ENCODE measurements at regions not wholly inside any gene's neighbourhood (a gene's known extent, or its start where the extent isn't known, plus 50 kb on each side); places are given as distances from the start of the nearest gene placed in this dataset.

- no peak for DNase-seq
These were observed 277.0 kb downstream of the CDH2 start for GRCh38 chr18:27899893-27900292.

DNA sequence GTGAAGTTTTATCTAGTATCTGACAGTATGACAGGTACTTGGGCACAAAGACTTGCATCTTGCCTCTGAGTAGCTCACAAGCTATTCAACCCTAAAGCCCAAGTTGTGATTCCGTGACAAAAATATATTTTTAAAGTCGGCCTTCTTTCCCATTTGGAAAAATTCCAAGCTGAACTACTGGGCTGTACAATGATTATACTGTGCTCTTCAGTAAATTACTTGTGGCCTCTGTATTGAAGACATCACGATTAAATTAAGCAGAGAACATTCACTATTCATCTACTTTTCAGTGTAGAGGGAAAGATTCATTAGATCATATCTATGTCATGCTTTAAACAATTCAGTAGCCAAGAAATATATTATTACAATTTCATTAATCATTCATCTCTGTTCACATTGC is 282.2 kb downstream of the CDH2 start:
- no peak for DNase-seq

DNA sequence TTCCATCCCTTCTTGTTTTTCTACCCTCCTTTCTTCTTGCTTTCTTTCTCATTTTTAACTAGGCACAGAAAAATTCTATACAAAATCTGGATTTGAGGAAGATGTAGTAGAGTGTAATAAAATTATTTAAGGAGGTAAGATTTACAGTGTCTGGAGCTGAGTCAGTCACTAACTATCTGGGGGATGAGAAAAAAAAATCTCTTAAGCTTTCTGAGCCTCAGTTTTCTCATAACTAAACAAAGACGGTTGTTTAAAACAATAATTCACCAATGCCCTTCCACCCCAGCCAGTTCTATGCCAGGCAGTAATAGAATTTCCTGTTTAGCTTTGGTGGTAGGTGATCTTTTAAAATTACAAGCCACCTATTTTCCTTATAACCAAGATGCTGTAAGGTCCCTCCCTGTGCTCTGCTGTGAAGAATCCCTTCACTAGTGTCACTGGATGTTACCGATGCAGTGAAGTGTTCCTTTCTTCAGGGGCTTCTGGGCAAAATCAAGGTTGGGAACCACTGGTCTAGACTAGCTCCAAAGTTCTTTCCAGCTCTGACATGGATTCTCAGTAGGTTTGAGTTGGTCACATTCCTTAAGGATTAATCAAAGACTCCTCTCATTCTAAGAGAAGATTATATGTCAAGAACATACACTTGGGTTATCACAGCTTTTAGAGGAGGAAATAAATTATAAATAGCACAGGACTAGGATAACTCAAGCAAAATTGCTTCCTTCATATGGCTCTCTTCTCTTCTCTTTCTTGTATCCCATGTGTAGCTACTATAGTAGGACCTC is 289.0 kb downstream of the CDH2 start:
- DNase-seq = no peak

DNA sequence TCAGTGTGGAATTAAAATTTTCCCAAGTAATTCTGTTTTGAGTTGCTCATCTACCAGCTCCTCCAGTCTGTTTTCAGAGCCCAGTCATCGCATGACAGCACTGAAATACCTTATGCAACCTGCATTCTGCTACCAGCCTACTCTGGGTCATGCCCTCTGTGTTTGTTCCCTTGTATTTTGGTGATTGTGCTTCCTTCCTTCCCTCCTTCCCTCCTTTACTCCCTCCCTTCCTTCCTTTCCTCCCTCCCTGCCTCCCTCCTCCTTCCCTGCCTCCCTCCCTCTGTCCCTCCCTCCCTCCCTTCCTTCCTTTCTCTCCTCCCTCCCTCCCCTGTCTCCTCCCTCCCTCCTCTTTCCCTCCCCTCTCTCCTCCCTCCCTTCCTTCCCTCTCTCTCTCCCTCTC is 289.6 kb downstream of the CDH2 start:
- DNase-seq = no peak

GRCh38 chr18:27879540-27879939 is 297.4 kb downstream of the CDH2 start:
- DNase-seq = no peak

DNA sequence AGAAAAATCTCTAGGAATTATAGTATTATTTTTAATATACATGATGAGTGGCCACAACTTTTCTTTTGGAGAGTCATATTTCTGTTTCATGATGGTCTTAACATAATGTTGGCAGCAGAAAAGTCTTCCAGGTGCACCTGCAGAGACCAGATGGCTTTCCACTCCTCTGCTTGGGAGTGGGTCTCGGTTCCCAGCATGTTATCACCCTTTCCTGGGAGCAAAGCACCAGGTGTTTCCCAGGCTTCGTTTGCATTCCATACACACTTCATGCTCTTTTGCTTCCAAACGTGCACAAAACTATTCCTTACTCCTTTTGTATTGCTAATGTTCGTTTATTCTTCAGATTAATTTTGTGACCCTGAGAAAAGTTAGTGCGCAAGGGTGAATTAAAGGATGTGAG is 305.2 kb downstream of the CDH2 start:
- DNase-seq = no peak

DNA sequence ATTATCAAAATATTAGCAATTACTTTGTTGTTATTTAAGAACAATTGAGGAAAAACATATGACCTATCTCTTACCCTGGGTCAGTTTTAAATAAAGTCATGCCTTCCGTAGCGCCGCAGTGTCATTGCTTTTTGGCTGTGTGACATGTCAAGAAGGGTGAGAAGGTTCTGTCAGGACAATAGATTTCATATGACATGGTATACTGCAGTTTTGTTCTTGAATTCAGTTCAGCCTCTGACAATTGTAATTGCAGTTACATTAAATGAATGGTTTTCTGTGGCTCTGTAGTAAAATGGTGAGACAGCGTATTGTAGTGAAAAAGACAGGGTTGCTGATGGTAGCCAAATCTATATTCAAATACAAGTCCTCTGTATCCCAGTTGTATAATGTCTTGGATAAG is 307.2 kb downstream of the CDH2 start:
- DNase-seq = no peak

DNA sequence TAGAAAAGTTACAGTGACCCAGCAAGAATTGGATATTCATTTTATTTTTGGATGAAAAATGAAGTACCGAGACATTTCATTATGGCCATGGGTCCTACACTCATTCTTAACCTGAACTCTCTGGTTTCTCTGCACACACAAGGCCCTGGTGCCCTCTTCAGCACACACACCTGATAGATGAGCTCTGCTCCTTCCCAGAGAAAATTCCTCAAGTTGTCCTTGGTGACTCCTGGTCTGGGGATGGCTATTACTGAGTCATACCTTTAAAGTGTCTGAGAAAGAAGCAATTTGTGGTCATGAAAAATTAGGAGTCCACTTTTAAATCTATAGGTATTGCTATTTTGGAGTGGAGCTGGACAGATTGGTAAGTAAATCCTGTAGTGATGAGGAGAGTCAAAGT is 311.5 kb downstream of the CDH2 start:
- DNase-seq = no peak

- DNase-seq = no peak
These were observed 313.0 kb downstream of the CDH2 start for GRCh38 chr18:27863780-27864430.

- no peak for DNase-seq
These were observed 314.8 kb downstream of the CDH2 start for GRCh38 chr18:27862041-27862682.

GRCh38 chr18:27861539-27861938 is 315.4 kb downstream of the CDH2 start:
- DNase-seq = no peak

DNA sequence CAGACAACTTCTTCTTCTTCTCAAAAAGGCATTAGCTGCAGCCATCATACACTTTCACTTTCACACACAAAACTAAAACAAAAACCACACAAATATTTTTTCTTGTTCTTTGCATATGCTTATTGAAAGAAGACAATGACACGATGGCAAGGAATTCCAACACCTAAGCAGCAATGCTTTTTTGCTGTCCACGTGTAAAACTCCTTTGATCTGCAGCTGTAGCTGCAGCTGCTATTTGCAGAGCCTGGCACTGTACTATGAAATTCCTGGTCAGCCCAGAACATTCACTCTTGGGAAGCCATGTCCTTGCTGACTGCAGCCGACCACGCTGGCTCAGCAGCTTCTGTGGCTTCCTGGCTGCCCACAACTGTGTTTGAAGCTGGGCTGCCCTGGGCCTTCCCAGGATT is 316.2 kb downstream of the CDH2 start:
- DNase-seq = no peak

DNA sequence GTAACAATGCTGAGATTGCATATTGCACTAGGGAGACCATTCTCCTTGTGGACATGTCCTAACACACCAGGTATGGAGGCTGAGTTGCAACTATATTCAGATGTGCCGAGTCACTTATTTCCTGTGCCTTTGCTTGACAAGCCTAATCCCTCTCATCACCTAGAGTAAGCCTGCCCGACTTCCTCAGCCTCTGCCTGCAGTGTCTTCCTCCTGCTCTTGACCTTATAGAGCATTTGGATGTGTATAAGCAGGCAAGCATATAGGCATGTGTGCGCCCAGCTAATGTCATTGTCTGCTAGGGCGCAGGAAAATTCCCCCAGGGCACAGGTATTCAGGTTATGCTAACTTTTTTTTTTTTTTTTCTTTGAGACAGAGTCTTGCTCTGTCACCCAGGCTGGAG is 316.9 kb downstream of the CDH2 start:
- DNase-seq = no peak

DNA sequence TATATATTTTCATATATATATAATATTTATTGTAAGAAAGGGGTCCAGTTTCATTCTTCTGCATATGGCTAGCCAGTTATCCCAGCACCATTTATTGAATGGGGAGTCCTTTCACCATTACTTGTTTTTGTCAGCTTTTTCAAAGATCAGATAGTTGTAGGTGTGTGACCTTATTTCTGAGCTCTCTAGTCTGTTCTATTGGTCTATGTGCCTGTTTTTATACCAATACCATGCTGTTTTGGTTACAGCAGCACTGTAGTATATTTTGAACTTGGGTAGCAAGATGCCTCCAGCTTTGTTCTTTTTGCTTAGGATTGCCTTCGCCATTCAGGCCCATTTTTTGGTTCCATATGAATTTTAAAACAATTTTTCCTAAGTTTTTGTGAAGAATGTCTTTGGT is 320.1 kb downstream of the CDH2 start:
- no peak for DNase-seq

DNA sequence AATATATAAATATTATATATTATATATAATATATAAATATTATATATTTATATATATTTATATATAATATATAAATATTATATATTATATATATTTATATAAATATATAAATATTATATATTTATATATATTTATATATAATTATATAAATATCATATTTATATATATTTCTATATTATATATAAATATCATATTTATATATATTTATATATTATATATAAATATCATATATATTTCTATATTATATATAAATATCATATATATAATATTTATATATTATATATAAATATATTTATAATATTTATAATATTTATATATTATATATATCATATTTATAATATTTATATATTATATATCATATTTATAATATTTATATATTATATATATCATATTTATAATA is 321.4 kb downstream of the CDH2 start:
- no peak for DNase-seq

GRCh38 chr18:27854631-27855030 is 322.3 kb downstream of the CDH2 start:
- DNase-seq = no peak

- DNase-seq = no peak
These were observed 328.6 kb downstream of the CDH2 start for GRCh38 chr18:27848336-27848735.

DNA sequence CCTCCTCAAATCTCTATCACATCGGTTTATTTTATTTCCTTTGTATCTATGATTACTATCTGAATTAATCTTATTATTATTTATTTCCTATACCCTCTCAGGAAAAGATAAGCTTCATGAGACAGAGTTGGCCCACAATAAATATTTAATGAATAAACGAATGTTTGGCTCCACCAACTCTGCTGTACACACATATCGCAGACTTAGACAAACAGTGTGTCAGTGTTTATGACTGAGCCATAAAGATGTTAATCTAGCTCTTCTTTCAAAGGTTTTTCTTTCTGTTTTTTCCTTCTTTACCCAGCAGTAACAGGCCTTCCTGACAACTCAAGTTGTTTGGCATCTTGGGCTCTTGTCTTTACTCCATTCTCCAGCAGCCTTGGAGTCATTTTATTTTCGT is 329.5 kb downstream of the CDH2 start:
- no peak for DNase-seq

GRCh38 chr18:27845897-27846296 is 331.0 kb downstream of the CDH2 start:
- no peak for DNase-seq

DNA sequence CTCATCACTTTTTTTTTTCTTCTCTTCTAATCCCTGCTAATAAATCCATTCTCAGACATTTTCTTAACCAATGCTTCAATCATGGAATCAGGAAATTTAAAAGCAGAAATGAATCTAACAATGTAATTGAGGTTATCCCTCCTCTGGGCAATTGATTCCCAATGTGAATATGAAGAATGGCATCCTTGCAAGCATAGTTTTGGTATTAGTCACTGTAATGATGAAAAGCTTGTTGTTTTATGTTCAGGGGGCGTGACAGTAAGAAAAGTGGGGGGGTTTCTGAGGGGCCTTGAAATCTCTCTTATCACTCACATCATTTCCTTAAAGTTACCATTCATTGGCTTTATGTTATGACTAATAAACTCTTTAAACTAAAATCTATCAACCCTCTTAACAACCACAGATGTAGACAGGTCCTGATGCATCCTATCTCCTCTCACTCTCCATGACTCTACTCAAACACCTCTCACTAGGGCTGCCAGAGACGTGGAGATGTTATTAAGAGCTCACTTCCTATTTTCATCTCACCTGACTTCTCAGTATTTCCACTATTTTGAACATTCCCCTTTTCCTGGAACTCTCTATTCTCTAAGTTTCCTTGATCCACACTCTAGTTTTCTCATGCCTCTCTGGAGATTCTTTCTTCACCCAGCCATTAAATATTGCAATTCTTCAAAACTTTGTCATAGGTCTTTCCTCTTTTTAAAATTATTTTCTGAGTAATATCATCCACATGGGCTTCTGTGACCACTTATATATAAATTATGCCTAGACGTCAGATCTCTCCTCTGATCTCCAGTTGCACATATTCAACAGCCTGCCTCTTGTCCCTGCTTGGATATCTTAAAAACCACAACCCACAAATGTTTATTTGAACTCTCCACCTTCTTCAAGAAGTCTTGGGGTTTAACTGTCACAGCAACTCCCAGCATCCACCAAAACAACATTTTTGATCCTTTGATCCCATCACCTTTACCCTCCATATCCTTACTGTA is 332.9 kb downstream of the CDH2 start:
- DNase-seq = no peak

DNA sequence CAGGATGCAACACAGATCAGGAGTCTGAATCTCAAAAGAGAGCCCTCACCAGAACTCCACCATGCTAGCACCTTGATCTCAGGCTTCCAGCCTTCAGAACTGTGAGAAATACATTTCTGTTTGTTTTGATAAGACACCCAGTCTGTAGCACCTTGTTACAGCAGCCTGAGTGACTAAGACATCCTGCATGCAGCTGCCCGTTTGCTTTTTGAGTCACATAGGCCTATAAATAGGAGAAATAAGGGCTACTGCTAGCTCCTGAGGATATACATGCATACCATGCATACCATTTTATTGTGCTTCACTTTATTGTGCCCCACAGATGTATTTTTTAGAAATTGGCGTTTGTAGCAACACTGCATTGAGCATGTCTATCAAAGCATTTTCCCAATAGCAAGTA is 337.8 kb downstream of the CDH2 start:
- DNase-seq = no peak

DNA sequence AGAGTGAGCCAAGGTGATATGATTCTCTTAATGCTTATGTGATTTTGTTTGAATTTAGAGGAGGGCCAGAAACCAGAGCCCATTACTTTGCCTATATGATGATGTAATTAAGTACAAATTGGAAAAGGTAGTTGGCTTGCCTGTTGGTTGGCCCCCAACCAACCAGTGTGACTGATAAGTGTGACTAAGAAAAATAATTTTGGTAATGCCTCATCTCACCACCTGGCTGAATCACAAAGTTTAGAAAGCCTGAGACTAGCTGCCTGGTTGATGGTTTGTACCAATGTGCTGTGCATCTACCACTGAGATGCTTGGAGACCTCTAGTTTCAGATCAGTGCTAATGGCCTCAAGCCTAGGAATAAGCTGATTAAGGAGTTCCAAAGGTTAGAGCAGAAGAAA is 338.7 kb downstream of the CDH2 start:
- DNase-seq = no peak

GRCh38 chr18:27826101-27826500 is 350.8 kb downstream of the CDH2 start:
- DNase-seq = no peak

Measured in inflammatory macrophage treated with lipopolysaccharide for 4 hours (primary cell).